Right lobe of liver (tissue), 4 donors: ENCODE measurements at regions not wholly inside any gene's neighbourhood (a gene's known extent, or its start where the extent isn't known, plus 50 kb on each side); places are given as distances from the start of the nearest gene placed in this dataset.

Experiments used
- CTCF ChIP-seq, 4 donors: fragments of 200-600 bp in 3 of 4; fragments of 450-650 bp in 1 of 4; IDR thresholded peaks; one replicate each; pipeline versions ENCODE4 v1.5.1 to v1.8.0; 2016 to 2022; ENCODE audit warnings: antibody characterized with exemption in 4 of 4, mild to moderate bottlenecking in 2 of 4
- POLR2A ChIP-seq: fragments of 450-650 bp; IDR thresholded peaks from one replicate; pipeline ENCODE4 v1.6.1; 2017; ENCODE audit warnings: antibody characterized with exemption, mild to moderate bottlenecking
- donor health status: DM: no; HTN: no; CAD: no.
- donor health status: DM: no; HTN: no; CAD: no.
- donor health status: DM: no; HTN: yes; CAD: no.

- TF ChIP-seq POLR2A (no peak), CTCF (IDR thresholded peaks at IDR 0.05) (no peak)
Measured at GRCh38 chr22:48331266-48331665, 1496.4 kb downstream of the BRD1 start.
